Fibroblast of mammary gland (primary cell): ENCODE measurements at regions not wholly inside any gene's neighbourhood (a gene's known extent, or its start where the extent isn't known, plus 50 kb on each side); places are given as distances from the start of the nearest gene placed in this dataset.

ENCODE experiments used
- DNase-seq: peaks from one replicate; pipeline ENCODE4 v3.0.0-alpha.2; 2010; ENCODE audit warnings: low read depth
- H3K4me3 ChIP-seq: 2 replicates; pipeline ENCODE4 v1.5.1; 2011; ENCODE audit warnings: low read depth, mild to moderate bottlenecking, low read length, moderate library complexity; ENCODE audit not compliant: control insufficient read depth
- TF ChIP-seq, protein P1 (sequence below): conservative IDR thresholded peaks from 2 replicates; pipeline ENCODE4 v1.5.1; 2011; ENCODE audit warnings: low read depth, low read length, inconsistent platforms; ENCODE audit not compliant: control insufficient read depth, insufficient read depth

DNA sequence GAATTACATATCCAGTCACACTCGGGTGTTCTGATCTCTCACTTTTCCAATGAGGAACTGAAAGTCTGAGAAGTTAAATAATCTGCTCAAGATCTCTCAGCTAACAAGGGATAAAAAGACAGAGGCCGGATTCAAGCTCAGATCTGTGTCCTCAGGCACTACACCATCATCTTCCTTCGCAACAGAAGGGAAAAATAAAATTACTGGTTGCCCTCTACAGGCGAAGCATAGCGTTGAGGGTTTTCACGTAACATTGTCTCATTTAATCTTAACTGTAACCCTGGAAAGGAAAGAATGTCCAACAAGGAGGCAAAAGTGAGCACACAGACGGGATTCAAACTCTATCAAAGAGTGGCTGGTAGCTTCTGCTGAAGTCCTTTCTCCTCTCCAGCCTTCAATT, 67.8 kb upstream of the ANKEF1 start:
- peak; percentile 26 for DNase-seq
- H3K4me3 ChIP-seq, result no peak overlapping the region
- TF ChIP-seq, protein P1, sequence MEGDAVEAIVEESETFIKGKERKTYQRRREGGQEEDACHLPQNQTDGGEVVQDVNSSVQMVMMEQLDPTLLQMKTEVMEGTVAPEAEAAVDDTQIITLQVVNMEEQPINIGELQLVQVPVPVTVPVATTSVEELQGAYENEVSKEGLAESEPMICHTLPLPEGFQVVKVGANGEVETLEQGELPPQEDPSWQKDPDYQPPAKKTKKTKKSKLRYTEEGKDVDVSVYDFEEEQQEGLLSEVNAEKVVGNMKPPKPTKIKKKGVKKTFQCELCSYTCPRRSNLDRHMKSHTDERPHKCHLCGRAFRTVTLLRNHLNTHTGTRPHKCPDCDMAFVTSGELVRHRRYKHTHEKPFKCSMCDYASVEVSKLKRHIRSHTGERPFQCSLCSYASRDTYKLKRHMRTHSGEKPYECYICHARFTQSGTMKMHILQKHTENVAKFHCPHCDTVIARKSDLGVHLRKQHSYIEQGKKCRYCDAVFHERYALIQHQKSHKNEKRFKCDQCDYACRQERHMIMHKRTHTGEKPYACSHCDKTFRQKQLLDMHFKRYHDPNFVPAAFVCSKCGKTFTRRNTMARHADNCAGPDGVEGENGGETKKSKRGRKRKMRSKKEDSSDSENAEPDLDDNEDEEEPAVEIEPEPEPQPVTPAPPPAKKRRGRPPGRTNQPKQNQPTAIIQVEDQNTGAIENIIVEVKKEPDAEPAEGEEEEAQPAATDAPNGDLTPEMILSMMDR, result peak; percentile 54

DNA sequence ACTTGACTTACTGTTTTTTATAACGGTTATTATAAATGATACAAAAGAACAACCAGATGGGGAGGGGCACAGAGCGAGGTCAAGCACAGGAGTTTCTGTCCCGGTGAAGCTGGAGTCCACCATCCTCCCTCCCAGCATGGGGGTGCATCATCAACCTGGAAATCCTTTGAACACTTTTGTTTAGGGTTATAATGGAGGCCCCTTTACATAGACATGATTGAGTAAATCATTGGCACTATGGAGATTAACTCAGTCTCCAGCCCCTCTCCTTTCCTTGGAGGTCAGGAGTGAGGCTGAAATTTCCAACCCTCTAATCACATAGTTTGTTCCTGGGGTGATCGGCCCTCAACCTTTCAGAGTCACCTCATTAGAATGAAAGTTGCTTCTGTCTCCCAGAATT, 71.8 kb upstream of the ANKEF1 start:
- H3K4me3 ChIP-seq, result no peak overlapping the region
- DNase-seq, result no peak
- TF ChIP-seq, protein P1, result no peak

DNA sequence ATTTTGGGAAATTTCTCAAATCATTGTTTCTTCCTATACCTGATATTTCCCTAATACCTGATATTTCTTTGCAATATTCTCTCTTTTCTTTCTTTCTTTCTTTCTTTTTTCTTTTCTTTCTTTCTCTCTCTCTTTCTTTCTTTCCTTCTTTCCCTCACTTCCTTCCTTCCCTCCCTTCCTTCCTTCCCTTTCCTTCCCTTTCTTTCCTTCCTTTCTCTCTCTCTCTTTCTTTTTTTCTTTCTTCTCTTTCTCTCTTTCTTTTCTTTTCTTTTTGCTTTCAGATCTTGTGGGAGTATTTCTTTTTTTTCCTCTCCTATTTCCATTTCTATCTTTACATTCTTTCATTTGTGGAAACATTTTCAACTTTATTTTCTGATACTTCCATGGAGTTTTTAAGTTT, 76.1 kb upstream of the ANKEF1 start:
- no peak for DNase-seq
- no peak overlapping the region for H3K4me3 ChIP-seq
- TF ChIP-seq, protein P1, result no peak

DNA sequence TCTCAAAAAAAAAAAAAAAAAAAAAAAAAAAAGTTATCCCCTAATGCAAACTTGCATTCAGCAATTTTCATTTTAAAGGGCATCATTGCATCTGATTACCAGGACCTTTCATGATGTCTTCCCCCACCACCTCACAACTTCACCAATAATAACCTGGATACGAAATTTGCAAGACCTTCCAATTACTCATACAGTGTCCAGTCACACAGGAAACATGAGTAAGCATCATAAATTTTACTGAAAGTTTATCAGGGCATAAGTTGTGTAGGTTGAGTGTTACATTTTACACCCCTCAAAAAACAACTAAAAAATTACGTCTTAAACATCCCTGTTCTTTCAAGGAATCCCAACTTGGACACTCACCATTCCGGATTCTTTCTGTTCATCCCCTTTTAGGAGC, 79.1 kb upstream of the ANKEF1 start:
- peak; percentile 35 for DNase-seq
- no peak overlapping the region for H3K4me3 ChIP-seq
- TF ChIP-seq, protein P1, result no peak

DNA sequence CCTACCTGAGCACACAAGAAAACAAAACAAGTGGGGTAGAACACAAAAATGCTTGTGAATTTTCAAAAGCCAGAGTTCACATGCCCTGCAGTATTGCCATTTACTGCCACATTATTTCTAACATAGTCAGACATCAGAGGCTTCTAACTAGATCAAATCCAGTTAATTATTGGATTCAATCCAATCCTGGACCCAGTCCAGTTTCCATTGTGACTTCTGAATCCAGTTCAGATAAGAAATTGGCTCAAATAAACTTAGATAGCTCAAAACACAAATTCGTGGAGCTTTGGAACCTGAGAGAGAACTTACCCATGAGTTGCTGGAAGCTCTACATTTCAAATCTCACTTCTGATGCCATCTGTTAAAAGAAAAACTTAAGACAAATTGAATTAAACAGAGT, 85.2 kb upstream of the ANKEF1 start:
- H3K4me3 ChIP-seq, result no peak overlapping the region
- TF ChIP-seq, protein P1, result no peak
- no peak for DNase-seq

DNA sequence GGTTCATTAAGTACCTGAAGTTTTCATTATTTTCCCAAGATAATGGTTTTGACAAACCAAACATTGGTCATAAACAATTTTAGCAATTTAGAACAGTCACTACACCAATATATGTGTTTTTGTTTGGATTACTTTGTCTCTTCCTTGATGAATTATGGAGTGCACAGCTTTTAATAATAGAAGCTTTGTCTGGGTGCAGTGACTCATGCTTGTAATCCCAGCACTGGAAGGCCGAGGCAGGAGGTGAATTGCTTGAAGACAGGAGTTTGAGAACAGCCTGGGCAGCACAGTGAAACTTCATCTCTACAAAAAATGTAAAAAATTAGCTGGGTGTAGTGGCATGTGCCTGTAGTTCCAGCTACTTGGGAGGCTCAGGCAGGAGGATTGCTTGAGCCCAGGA, 89.4 kb upstream of the ANKEF1 start:
- peak; percentile 9 for DNase-seq
- no peak overlapping the region for H3K4me3 ChIP-seq
- TF ChIP-seq, protein P1, result no peak

DNA sequence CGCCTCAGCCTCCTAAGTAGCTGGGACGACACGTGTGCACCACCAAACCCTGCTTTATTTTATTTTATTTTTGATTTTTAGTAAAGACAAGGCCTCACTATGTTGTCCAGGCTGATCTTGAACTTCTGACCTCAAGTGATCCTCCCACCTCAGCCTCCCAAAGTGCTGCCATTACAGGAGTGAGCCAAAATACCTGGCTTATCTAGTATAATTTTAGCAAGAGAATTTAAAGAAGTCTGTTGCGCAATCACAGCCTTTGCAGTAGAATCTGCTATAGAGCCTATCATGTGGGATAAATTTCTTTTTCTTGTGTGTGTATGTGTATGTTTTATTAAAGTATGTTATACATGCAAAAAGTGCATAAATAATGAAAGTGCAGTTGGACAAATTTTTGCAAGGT, 92.1 kb upstream of the ANKEF1 start:
- H3K4me3 ChIP-seq, result no peak overlapping the region
- TF ChIP-seq, protein P1, result no peak
- DNase-seq, result no peak
